GM12878 (cell line): ENCODE measurements at regions not wholly inside any gene's neighbourhood (a gene's known extent, or its start where the extent isn't known, plus 50 kb on each side); places are given as distances from the start of the nearest gene placed in this dataset.

Experiments
- ATAC-seq: fragments of 200-7000 bp; cut with Tn5 transposase; 3 replicates; pipeline ENCODE4 v1.9.1; 2020; ENCODE audit warnings: mild to moderate bottlenecking, moderate library complexity
- BruUV-seq: library from RNA; stranded (reverse); fragments of 400-500 nt; replicated peaks from 2 replicates; lab custom pipeline; 2021; lab: Mats Ljungman, UMichigan
- CTCF ChIA-PET: fragments of 300-600 bp; sonication (Branson Sonifier 250); formaldehyde crosslinking; extraction: SDS; loops from one replicate; lab custom pipeline; 2021; ENCODE audit warnings: inconsistent platforms; lab: Yijun Ruan, JAX
- POLR2A ChIA-PET: fragments of 350-600 bp; formaldehyde crosslinking; extraction: SDS; loops from one replicate; lab custom pipeline; 2021; ENCODE audit warnings: inconsistent platforms; lab: Charles Lee
- RAD21 ChIA-PET: fragments of 300-600 bp; sonication (Branson Sonifier 250); formaldehyde crosslinking; loops from one replicate; lab custom pipeline; 2023; ENCODE audit warnings: antibody characterized with exemption; ENCODE audit not compliant: unreplicated experiment; lab: Charles Lee
- SMC1A ChIA-PET: fragments of 300-600 bp; sonication (Branson Sonifier 250); formaldehyde crosslinking; loops from one replicate; lab custom pipeline; 2023; ENCODE audit not compliant: unreplicated experiment, uncharacterized antibody; lab: Charles Lee
- DNase-seq: peaks from one replicate; pipeline ENCODE4 v3.0.0-alpha.2; 2011; ENCODE audit warnings: low read depth, low spot score
- FAIRE-seq: peaks from 3 replicates; lab custom pipeline; 2011; peaks lifted over from hg19 to GRCh38; lab: Jason Lieb, UNC
- H2AFZ ChIP-seq: 2 replicates; pipeline ENCODE4 v1.6.0; 2011; ENCODE audit warnings: low read depth, low read length, control low read depth; ENCODE audit not compliant: control insufficient read depth
- H3K27ac ChIP-seq: 2 replicates; pipeline ENCODE4 v1.5.1; 2011; ENCODE audit warnings: control low read depth; ENCODE audit not compliant: control insufficient read depth, insufficient read depth
- H3K27me3 ChIP-seq, 2 experiments: replicated peaks in 1 of 2; 2 replicates each; pipeline versions ENCODE4 v1.6.0 to v1.6.1; 2011; ENCODE audit warnings: low read length in 1 of 2; ENCODE audit not compliant: control insufficient read depth in 2 of 2, insufficient read depth in 2 of 2
- H3K36me3 ChIP-seq, 2 experiments: 2 replicates each; pipeline ENCODE4 v1.5.1; 2011; ENCODE audit warnings: low read length in 1 of 2; ENCODE audit not compliant: control insufficient read depth in 2 of 2, insufficient read depth in 2 of 2
- H3K4me1 ChIP-seq: 2 replicates; pipeline ENCODE4 v1.6.1; 2011; ENCODE audit warnings: mild to moderate bottlenecking, low read length, moderate library complexity, mixed read lengths; ENCODE audit not compliant: control insufficient read depth, insufficient read depth
- H3K4me2 ChIP-seq: 2 replicates; pipeline ENCODE4 v1.6.0; 2011; ENCODE audit warnings: control low read depth; ENCODE audit not compliant: control insufficient read depth, insufficient read depth
- H3K4me3 ChIP-seq: fragments of 200-600 bp; sonication (generic); 2 replicates; pipeline ENCODE4 v1.5.1; 2016
- H3K79me2 ChIP-seq: 2 replicates; pipeline ENCODE4 v1.6.0; 2011; ENCODE audit warnings: low read length; ENCODE audit not compliant: control insufficient read depth, insufficient read depth
- H3K9ac ChIP-seq: 2 replicates; pipeline ENCODE4 v1.8.0; 2011; ENCODE audit warnings: low read length, control low read depth, mixed read lengths; ENCODE audit not compliant: control insufficient read depth, insufficient read depth
- H3K9me3 ChIP-seq: replicated peaks from 3 replicates; pipeline ENCODE4 v1.5.1; 2011; ENCODE audit warnings: mild to moderate bottlenecking, low read length; ENCODE audit not compliant: control insufficient read depth, insufficient read depth
- H4K20me1 ChIP-seq: 2 replicates; pipeline ENCODE4 v1.6.0; 2011; ENCODE audit not compliant: control insufficient read depth, insufficient read depth
- BACH1 ChIP-seq: fragments of 450-650 bp; IDR thresholded peaks from 2 replicates; pipeline ENCODE4 v1.6.1; 2017; ENCODE audit warnings: mild to moderate bottlenecking, borderline replicate concordance
- CREB1 ChIP-seq: IDR thresholded peaks from 2 replicates; pipeline ENCODE4 v1.6.1; 2012; ENCODE audit warnings: low read depth, mild to moderate bottlenecking, inconsistent platforms
- ETV6 ChIP-seq, 2 experiments: fragments of 450-650 bp in 1 of 2; IDR thresholded peaks in 1 of 2; conservative IDR thresholded peaks in 1 of 2; 2 replicates each; pipeline ENCODE4 v1.6.1; 2014; ENCODE audit warnings: antibody characterized with exemption in 1 of 2, borderline replicate concordance in 1 of 2, low read depth in 1 of 2, mild to moderate bottlenecking in 1 of 2, moderate library complexity in 1 of 2
- MYC ChIP-seq: IDR thresholded peaks from 2 replicates; pipeline ENCODE4 v1.6.1; 2011; ENCODE audit warnings: mild to moderate bottlenecking, low read length, moderate library complexity, inconsistent platforms; ENCODE audit not compliant: insufficient read depth, insufficient replicate concordance, insufficient read length, severe bottlenecking
- NFYB ChIP-seq: IDR thresholded peaks from 2 replicates; pipeline ENCODE4 v1.6.1; 2011; ENCODE audit warnings: low read depth, mild to moderate bottlenecking, low read length, improper control_type of control experiment, moderate library complexity; ENCODE audit not compliant: insufficient read depth
- POLR2A ChIP-seq: IDR thresholded peaks from 2 replicates; pipeline ENCODE4 v1.6.1; 2011; ENCODE audit warnings: low read depth, mild to moderate bottlenecking, low read length
- RAD51 ChIP-seq: fragments of 450-650 bp; IDR thresholded peaks from 2 replicates; pipeline ENCODE4 v1.6.1; 2016; ENCODE audit warnings: moderate library complexity, mild to moderate bottlenecking, inconsistent platforms
- RCOR1 ChIP-seq: conservative IDR thresholded peaks from 2 replicates; pipeline ENCODE4 v1.6.1; 2012; ENCODE audit warnings: low read depth, low read length, improper control_type of control experiment
- RELA ChIP-seq: fragments of 450-650 bp; IDR thresholded peaks from 2 replicates; pipeline ENCODE4 v1.8.0; 2014; ENCODE audit warnings: borderline replicate concordance; ENCODE audit not compliant: partially characterized antibody
- RFX5 ChIP-seq: IDR thresholded peaks from 2 replicates; pipeline ENCODE4 v1.6.1; 2011; ENCODE audit warnings: low read depth, low read length, improper control_type of control experiment
- SMAD5 ChIP-seq: IDR thresholded peaks from 2 replicates; pipeline ENCODE4 v1.6.1; 2016; ENCODE audit warnings: antibody characterized with exemption, low read depth
- SP1 ChIP-seq: IDR thresholded peaks from one replicate; pipeline ENCODE4 v1.6.1; 2011; ENCODE audit warnings: low read depth, low read length
- TAF1 ChIP-seq: IDR thresholded peaks from 2 replicates; pipeline ENCODE4 v1.6.1; 2011; ENCODE audit warnings: mild to moderate bottlenecking, low read depth, low read length, borderline replicate concordance
- whole genome bisulfite sequencing: methylation state at CpG from one replicate; pipeline ENCODE4 v1.1.6; 2016; ENCODE audit warnings: low lambda C conversion rate; ENCODE audit not compliant: insufficient replicate concordance, insufficient coverage; ENCODE audit errors: missing lambda C conversion rate; 5-methylcytosine and 5-hydroxymethylcytosine counted together
- in situ Hi-C: fragments of 300-500 bp; cut with MboI; formaldehyde crosslinking; loops from 9 replicates; pipeline ENCODE4 v1.14.3; 2018; ENCODE audit warnings: mixed read lengths
- intact Hi-C: fragments of 100-400 bp; cut with micrococcal nuclease; formaldehyde crosslinking; loops from one replicate; pipeline ENCODE4 v1.14.2; 2022; ENCODE audit not compliant: unreplicated experiment
- TF ChIP-seq, protein P1 (sequence below): fragments of 450-650 bp; formaldehyde crosslinking; IDR thresholded peaks from 2 replicates; pipeline ENCODE4 v1.4.0; 2020; ENCODE audit warnings: mild to moderate bottlenecking, moderate library complexity
- TF ChIP-seq, protein P2 (sequence below), 3 experiments: IDR thresholded peaks in 2 of 3; conservative IDR thresholded peaks in 1 of 3; 2 replicates each; pipeline ENCODE4 v1.5.1; 2011; ENCODE audit warnings: low read depth in 3 of 3, low read length in 3 of 3, mild to moderate bottlenecking in 3 of 3, control low read depth in 2 of 3, moderate library complexity in 2 of 3, inconsistent platforms in 1 of 3, mixed read lengths in 1 of 3; ENCODE audit not compliant: control insufficient read depth in 2 of 3, insufficient read depth in 1 of 3; ENCODE audit errors: extremely low read depth in 1 of 3

DNA sequence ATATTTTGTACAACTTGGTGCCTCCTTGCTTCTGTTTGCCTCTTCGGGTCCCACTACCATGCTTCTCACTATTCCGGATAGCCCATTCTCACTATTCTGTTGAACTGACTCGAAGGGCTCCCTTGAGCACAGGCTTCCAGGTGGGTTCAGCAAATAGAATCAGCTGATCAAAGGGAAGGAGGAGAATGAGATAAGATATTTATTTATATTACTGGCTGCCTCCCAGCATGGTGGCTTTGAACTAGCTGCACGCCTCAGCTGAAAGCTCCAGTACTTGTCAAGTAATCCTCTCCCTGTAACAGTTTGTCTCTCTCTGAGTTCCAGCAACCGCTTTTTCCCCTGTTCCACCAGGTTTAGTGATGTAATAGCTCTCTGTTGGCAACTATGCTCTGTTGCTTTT lies 187.8 kb upstream of the HNRNPA3 start:
- CTCF ChIA-PET, result interaction anchor here (1.0 to 1.4 kb wide), 5 partner anchors 16 to 210 kb away, joined by 3 to 6 read pairs (median 3); no protein-coding TSS in a partner anchor
- H3K27ac ChIP-seq, result no peak overlapping the region

More for the DNA sequence above, 187.8 kb upstream of the HNRNPA3 start:
- in situ Hi-C loops (no loop called here), intact Hi-C loops (no loop called here)
- H3K36me3 ChIP-seq, result no peaks in the 10 kb centered on the region
- RAD21 ChIA-PET, result no interaction called here
- no TSS peak for BruUV-seq
- WGBS, result 64% methylated on average over 5 of the region's 5 CpGs
- H4K20me1 ChIP-seq, result no peaks in the 10 kb centered on the region
- H3K4me3 ChIP-seq, result no peak overlapping the region
- POLR2A ChIA-PET, result interaction anchor here (0.7 to 1.8 kb wide), 3 partner anchors 8 to 27 kb away, joined by 4 to 10 read pairs (median 4); no protein-coding TSS in a partner anchor
- FAIRE-seq, result no peak
- H3K4me1 ChIP-seq, result no peaks in the 10 kb centered on the region
- no peaks in the 10 kb centered on the region for H3K79me2 ChIP-seq
- TF ChIP-seq NFYB (no peak), MYC (no peak), POLR2A (no peak), RCOR1 (no peak), SMAD5 (no peak), TAF1 (no peak), SP1 (no peak), BACH1 (no peak), RFX5 (no peak), RAD51 (no peak), ETV6 (conservative IDR thresholded peaks at IDR 0.05 in 1 of 2, IDR thresholded peaks at IDR 0.05 in 1 of 2; ENCODE audit: borderline replicate concordance in 1 of 2, low read depth in 1 of 2) (no peak), RELA (no peak), CREB1 (no peak)
- TF ChIP-seq, protein P1, sequence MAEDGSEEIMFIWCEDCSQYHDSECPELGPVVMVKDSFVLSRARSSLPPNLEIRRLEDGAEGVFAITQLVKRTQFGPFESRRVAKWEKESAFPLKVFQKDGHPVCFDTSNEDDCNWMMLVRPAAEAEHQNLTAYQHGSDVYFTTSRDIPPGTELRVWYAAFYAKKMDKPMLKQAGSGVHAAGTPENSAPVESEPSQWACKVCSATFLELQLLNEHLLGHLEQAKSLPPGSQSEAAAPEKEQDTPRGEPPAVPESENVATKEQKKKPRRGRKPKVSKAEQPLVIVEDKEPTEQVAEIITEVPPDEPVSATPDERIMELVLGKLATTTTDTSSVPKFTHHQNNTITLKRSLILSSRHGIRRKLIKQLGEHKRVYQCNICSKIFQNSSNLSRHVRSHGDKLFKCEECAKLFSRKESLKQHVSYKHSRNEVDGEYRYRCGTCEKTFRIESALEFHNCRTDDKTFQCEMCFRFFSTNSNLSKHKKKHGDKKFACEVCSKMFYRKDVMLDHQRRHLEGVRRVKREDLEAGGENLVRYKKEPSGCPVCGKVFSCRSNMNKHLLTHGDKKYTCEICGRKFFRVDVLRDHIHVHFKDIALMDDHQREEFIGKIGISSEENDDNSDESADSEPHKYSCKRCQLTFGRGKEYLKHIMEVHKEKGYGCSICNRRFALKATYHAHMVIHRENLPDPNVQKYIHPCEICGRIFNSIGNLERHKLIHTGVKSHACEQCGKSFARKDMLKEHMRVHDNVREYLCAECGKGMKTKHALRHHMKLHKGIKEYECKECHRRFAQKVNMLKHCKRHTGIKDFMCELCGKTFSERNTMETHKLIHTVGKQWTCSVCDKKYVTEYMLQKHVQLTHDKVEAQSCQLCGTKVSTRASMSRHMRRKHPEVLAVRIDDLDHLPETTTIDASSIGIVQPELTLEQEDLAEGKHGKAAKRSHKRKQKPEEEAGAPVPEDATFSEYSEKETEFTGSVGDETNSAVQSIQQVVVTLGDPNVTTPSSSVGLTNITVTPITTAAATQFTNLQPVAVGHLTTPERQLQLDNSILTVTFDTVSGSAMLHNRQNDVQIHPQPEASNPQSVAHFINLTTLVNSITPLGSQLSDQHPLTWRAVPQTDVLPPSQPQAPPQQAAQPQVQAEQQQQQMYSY (CRISPR knock-in tag), result no peak
- TF ChIP-seq, protein P2, sequence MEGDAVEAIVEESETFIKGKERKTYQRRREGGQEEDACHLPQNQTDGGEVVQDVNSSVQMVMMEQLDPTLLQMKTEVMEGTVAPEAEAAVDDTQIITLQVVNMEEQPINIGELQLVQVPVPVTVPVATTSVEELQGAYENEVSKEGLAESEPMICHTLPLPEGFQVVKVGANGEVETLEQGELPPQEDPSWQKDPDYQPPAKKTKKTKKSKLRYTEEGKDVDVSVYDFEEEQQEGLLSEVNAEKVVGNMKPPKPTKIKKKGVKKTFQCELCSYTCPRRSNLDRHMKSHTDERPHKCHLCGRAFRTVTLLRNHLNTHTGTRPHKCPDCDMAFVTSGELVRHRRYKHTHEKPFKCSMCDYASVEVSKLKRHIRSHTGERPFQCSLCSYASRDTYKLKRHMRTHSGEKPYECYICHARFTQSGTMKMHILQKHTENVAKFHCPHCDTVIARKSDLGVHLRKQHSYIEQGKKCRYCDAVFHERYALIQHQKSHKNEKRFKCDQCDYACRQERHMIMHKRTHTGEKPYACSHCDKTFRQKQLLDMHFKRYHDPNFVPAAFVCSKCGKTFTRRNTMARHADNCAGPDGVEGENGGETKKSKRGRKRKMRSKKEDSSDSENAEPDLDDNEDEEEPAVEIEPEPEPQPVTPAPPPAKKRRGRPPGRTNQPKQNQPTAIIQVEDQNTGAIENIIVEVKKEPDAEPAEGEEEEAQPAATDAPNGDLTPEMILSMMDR (IDR thresholded peaks at IDR 0.05 in 2 of 3, conservative IDR thresholded peaks at IDR 0.05 in 1 of 3; ENCODE audit: control insufficient read depth in 2 of 3, extremely low read depth in 1 of 3, insufficient read depth in 1 of 3, low read depth in 3 of 3, low read length in 3 of 3), result no peak
- SMC1A ChIA-PET, result interaction anchor here (1.1 to 2.7 kb wide), 8 partner anchors 8 to 68 kb away, joined by 3 to 15 read pairs (median 5); no protein-coding TSS in a partner anchor
- no peak overlapping the region for H2AFZ ChIP-seq
- H3K9ac ChIP-seq, result no peak overlapping the region
- no peaks in the 10 kb centered on the region for H3K27me3 ChIP-seq
- no peak overlapping the region for H3K4me2 ChIP-seq
- no peak for DNase-seq
- H3K9me3 ChIP-seq, result no peaks in the 10 kb centered on the region
- no peak for ATAC-seq
